Activated CD4-positive, alpha-beta T cell treated with anti-CD3 and anti-CD28 coated beads for 24 hours (primary cell): ENCODE measurements at regions not wholly inside any gene's neighbourhood (a gene's known extent, or its start where the extent isn't known, plus 50 kb on each side); places are given as distances from the start of the nearest gene placed in this dataset.

Experiments used
- DNase-seq, 2 donors: peaks; one replicate each; pipeline ENCODE4 v3.0.0-alpha.2; 2020; ENCODE audit warnings: low read depth in 2 of 2

DNA sequence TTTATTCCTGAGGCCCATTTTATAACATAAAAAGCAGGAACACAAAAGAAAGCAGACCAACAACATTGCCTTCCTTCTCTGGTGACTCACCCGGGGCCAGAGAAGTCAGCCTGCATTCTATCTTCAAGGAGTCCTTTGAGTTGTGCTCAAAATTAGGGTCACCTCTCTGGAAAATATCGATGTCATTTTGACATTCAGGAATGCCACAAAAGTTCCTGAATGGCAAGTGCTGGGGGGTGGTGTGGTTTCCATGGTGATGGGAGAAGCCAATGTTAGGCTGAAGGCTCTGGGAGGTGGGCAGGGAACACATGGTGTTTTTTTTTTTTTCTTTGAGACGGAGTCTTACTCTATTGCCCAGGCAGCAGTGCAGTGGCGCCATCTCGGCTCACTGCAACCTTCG, 159.6 kb downstream of the HAPSTR1 start:
- DNase-seq = no peak

DNA sequence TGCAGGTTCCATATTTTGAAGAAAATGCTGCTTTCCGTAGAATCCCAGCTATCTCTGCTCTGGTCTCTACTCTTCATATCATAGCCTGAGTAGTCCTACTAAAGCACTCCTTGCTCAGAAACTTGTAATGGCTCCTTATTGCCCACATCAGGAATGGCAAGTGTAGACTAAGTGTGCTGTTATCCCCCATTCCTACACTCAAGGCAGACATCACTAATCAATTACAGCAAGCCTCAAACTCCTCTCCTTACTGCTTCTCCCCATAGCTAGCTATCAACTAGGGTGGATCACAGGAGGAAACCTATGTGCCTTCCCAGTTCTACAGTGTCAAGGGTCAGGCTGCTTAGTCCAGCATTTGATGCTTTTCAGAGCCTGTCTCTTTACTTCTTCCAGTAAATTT, 163.4 kb downstream of the HAPSTR1 start:
- DNase-seq = no peak

DNA sequence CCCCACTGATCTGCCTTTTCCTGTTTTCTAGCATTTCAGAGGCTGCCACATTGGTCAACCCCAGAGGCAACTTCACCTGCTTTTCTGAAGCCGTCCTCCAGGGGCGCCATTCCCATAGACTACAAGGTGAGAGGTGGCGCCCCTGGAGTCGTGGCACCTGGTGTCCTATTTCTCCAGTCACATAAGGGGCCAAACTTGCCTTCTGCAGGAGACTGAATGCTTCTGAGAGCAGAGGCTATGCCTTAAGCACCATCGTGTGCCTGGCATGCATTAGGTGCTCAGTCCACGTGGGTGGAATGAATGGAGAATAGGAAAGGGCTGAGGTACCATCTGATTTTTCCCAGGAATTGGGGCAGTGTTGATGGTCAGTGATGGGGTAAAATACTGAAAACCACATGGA, 164.8 kb downstream of the HAPSTR1 start:
- peak in 1 of 2 donors; percentile 22 for DNase-seq

DNA sequence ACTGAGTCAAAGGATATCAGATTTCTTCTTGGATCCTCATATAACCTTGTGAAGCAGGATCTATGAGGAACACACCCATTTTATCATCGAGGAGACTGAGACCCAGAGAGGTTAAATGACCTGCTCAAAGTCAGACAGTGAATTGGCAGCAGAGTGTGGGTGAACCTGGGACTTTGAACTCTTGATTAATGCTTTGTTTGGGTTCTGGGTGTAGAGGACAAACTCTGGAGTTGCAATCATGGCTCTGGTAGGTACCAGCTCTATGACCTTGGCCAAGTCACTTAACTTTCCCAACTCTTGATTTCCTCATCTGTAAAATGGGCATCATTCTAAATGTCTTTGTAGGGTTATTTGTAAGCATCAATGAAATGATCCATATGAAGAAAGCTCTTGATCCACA, 166.4 kb downstream of the HAPSTR1 start:
- DNase-seq = no peak

DNA sequence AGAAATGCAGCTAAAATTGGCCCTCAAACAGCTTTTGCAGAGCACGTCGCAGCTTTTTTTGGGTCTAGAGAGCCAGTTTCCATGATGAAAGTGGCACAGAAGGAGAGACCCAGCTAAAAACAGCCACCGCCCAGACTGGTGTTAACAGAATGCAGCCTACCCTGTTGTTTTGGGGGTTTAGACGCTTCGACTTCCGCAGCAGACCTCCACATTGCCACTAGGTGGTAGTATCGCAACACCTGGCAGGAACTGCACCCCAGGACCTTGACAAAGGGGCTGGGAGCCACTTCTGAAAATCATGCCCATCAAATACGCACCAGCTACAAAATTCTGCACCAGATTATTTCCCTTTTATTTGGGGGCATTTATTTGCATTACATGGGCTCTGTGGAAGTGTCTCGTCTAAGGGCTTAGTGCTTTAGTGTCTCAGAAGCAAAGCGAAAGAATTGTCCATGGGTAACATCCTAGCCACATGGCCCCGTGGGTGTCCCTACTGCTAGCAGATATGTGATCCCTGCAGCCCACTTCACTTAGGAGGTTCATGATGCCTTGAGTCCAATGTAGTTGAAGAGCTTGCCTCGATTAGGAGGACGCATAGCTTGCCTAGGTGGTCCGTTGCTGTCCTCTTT, 167.1 kb downstream of the HAPSTR1 start:
- DNase-seq = peak in 1 of 2 donors; percentile 16

DNA sequence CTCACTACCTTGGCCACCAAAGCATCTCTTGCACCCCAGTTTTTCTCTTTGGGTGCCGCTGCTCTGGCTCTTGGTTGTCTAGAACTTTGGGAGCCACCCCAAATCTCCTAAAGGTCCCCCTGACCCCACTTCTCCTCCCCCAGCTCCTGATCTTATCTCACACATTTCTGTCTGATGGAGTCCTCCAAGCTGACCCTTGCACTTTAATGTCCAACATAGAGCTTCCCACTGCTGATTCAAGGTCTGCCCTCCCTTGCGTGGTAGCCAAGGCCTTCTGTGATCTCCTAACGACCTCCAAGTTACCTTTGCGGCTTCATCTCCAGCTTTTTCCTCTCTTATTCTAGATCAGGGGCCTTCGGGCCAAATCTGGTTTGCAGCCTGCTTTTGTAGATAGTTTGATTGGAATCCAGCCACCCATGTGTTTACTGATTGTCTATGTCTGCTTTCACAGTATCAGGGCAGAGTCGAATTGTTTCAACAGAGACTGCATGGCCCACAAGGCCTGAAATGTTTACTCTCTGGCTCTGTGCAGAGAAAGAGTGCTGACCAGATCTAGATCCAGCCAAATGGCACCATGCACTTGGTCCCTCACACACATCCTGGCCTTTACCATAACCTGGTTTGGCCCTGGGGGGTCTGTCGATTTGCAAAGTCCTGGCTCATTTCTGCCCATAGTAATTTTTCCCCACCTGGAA, 168.6 kb downstream of the HAPSTR1 start:
- DNase-seq = no peak

DNA sequence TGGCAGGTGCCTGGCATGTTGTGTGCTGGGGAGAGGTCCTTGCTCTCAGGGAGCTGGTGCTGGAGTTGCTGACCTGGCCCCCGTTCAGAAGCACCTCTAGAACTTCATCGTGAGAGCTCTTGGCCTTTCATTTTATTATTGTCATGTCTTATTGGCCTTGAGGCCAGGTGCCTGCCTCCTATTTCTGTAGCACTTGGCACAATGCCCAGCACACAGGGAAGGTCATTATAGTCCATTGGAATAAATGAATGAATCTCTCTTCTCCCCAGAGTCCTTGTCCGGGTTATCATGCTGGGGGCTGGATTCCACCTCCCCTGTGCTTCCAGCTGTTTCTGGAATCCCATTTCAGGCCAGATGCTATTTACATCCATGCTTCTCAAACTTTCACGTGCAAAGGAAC, 169.2 kb downstream of the HAPSTR1 start:
- DNase-seq = no peak

DNA sequence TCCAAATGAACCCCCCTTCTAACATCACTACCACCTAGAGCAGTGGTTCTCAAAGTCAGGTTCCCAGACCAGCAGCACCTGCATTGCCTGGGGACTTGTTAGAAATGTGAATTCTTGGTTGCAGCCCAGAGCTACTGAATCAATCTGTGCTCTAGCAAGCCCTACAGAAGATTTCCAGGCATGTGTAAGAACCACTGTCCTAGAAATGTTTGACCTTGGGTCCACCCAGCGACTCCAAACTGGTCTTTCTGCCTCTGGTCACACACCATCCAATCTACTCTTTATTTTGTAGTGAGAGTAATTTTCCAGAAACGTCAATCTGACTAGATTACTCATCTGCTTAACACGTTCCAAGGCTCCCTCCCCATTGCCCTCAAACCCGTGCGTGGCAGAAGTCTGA, 169.9 kb downstream of the HAPSTR1 start:
- DNase-seq = no peak

DNA sequence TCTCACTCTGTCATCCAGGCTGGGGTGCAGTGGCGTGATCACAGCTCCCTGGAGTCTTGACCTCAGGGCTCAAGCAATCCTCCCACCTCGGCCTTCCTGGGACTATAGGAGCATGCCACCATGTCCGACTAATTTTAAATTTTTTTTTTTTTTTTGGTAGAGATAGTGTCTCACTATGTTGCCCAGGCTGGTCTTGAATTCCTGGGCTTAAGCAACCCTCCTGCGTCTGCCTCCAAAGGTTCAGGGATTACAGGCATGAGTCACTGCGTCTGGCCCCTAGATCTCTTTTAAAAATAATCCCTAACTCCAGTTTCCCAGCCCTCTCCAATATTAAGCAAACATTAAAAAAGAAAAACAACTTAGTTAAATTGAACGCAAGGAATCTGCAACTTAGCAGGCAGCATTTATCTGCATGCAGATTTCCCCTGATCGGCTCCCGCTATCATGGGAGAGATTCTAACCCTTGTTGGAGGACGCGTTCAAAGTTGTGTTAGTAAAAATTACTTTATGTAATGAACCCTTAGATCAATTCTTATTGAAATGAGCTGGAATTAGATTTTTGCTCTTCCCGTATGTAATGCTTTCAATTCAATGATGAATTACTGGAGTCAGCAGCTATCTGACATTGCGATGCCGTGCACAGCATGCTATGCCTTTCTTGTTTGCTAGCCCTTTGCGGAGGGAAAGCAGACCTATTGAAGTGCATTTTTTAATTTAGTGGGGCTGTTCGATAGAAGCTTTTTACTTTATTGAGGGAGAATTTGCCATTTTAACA, 171.7 kb downstream of the HAPSTR1 start:
- no peak for DNase-seq

DNA sequence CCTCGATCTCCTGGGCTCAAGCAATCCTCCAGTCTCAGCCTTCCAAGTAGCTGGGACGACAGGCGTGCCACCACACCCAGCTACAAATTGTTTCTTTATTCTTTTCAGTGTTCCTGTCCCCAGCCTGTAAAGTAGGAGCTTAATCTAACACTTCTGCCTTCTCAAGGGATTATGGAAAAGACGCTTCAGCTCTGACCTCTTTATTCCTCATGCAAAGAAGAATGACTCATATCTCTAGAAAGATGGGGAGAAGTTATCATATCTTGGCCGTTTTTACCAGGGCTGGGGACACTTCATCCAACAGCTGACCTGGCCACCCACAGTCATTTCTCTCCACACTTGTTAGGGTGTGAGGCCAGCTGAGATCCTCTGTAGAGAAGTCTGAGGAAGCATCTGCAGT, 172.6 kb downstream of the HAPSTR1 start:
- no peak for DNase-seq

DNA sequence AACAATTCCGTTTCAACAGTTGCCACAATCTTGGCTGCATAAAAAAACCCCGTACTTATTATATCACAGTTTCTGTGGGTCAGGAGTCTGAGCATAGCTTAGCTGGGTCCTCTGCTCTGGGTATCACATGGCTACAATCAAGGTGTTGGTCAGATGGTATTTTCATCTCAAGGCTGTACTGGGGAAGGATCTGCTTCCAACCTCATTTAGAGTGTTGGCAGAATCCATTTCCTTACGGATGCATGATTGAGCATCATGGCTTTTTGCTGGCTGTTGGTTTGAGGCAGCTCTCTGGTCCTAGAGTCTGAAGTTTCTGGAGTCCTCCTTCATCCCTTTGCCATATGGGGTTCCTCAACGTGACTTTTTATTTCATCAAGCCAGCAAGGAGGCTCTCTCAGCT, 177.0 kb downstream of the HAPSTR1 start:
- no peak for DNase-seq

DNA sequence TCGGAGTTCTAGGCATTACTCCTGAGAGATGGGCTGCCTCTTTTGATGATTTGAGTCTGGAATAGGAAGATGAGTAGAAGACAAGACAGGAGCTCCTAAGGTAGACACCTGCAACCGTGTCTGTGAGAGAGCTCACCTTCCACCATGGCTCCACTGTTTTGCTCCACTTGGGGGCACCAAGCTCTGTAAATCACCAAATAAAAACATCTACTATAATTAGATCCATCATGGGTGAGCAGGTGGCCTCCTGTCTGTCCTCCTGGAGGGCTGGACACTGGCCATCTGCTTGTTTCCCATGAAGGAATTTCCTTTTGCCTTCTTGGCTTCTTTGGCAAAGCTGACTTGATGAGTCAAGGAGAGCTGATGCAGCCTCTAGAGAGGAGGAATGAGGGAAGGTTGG, 179.0 kb downstream of the HAPSTR1 start:
- no peak for DNase-seq

DNA sequence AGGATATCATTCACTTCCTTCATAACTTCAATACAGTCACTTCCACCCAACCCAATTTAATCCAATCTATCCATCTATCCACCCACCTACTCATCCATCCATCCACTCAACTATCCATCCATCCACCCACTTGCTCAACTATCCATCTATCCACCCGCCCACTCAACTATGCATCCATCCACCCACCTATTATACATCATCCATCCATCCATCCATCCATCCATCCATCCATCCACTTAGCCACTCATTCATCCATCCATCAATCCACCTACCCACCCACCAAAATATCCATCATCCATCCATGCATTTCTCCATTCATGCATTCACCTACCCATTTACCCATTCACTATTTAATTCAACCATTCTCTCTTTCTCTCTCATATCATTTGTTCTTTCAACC, 179.5 kb downstream of the HAPSTR1 start:
- no peak for DNase-seq

DNA sequence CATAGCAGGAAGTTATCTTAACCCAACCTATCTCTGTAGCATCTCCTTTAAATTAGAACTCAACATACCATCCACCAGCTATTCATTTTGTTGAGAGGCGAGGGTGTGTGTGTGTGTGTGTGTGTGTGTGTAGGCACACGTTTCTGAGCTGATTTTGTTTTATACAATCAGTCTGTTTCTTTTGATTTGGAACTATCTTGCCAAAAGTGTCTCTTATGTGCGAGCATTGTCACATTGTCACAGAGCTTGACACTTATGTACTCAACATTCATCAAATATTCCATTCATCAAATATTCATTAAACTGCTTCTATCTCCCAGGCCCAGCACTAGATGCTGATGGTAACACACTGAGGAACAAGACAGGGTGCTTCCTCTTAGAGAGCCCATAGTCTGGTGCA, 180.4 kb downstream of the HAPSTR1 start:
- no peak for DNase-seq

DNA sequence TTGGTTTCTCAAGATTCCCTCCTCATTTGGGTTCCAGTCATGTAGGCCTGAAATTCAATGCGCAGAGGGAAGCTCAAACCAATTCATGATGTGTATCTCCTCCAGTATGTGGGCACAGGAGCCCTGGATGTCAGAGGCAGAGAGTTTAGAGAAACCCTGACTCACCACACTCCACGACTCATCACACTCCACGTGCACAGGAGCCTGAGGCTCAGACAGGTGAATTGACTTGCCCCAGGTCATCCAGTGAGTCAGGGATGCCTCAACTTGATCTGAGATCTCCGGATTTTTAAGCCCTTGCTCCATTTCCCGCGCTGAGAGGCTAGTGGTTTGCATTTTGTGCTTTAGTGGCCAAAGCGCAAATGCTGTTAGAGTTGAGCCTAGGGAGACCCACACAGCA, 183.9 kb downstream of the HAPSTR1 start:
- DNase-seq = no peak

DNA sequence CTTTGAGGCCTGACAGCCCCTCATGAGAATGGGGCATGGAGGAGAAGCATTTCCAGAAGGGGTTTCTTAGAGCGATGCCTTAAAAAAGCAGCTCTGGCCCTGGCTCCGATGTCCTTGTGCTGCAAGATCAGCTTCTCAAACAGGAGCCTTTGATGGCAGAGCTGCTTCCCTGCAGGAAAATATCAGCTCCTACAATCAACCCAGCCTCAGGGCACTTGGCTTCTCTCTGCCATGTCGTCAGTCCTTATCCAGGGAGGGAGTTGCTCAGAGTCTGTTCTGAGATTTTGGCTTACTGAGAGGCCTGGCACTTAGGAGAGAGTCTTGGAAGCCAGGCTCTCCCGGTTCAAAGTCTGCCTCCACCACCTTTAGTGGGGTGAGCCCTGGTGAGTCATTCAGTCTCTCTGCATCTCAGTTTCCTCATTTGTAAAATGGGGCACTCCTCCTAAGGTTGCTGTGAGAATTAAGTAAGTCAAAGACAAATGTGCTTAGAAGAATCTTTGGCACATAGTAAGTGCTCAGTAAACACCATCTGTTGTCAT, 184.4 kb downstream of the HAPSTR1 start:
- DNase-seq = no peak

DNA sequence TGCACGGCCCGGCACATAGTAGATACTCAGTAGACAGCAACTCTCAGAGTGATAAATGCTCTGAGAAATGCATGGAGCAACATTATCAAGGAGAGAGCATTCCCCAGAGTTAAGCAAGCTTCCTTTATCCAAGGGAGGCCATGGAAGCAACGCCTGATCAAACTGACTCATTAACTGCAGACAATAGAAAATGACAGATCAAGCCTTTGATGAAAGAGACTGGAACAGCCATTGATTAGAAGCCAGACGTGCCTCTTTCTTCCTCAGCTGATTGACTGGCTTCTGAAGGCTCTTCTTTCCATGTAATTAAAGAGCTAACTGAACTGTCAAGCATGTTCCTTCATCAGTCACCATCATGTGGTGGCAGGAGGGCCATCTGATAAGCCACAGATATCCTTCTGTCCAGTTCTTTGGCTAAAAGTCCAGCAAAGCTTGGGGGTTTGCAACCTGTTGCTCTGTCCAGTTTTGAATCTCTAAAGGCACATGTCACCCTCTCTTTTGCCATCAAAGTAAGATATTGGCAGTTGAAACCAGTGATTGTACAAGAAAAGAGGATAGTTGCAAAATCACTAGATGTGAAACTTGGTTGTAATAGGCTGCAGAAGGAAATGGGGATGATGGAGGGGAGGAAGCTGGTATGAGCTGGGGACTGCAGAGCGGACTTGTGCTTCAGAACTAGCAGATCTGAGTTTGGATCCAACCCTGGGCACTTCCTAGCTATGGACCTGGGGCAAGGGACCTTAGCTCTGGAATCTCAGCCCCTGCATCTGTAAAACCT, 188.0 kb downstream of the HAPSTR1 start:
- DNase-seq = no peak

DNA sequence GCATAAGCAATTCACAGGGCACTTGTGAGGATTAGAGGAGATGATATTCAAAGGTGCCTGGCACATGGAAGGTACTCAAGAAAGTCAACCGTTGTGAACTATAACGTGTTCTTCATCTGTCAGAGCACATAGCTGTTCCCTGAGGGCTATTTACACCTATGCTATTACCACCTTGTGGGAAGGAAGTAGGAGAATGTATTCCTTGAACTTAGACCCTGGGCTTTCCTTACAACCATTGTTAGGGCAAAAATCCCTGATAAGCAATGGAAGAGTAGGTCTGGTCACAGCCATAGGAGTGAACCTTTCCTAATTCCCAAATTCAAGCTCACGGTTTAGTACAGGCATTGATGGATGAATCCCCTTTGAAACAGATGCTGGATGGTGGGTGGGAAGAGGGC, 188.6 kb downstream of the HAPSTR1 start:
- no peak for DNase-seq

DNA sequence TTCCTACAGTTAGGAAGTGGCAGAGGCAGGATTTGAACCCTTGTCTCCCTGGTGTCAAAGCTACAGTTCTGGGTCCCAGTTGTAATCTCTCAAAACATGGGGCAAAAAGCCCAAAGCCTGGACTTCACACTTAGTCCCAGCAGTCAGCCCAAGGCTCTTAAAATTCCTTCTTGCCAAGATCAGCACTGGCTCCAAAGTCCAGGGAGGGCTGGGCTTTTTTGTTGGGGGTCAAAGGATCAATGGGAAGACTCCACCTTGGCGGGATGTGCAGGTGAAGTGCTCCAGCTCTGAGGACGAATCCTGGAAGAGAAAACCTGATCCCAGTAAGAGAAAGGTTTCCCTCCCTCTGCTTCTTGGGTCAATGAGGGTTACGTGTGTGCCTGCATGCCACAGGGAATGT, 195.5 kb downstream of the HAPSTR1 start:
- no peak for DNase-seq

DNA sequence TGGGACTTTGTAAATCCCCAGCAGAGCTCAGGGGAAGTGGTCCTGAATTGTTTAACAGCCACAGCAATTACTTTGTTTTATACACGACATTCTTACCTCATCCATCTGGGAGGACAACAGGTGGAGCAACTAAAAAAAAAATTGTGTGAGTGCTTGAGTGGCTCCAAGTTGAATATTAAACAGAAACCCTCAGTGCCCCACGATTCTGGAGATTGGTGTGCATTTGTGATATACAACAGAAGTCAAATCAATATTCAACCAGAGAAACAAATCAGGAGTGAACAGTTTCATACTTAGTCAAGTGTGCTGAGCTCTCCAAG, 204.8 kb downstream of the HAPSTR1 start:
- DNase-seq = no peak

DNA sequence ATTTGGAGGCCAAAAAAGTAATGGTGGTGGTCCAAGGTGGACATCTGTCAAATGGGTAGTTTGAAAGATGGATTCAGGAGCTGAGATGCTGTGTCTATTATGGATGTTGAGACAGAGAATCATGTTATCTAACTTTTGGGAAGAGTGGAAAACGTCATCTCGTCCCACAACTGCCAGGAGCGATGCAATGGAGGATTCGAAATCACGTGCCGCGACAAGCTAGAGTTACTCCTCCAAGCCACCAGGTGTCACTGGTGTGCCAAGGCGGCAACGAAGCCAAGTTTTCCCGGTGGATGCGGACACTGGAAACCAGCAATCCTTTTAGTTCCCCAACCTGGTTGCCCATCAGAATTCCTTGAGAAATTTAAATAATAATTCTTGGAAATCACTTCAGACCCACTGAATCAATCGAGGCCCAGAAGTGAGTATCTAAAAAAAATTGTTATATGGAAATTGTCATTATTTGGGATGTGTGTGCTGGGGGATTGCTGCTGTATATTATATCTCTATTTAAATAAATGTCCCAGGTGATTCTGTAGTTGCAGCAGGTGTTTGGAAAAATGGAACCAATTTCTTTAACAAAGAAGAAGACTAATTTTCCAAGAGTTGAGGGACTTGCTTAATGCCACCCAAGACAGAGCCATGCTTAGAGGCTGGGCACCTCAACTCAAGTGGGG, 206.1 kb downstream of the HAPSTR1 start:
- DNase-seq = no peak

DNA sequence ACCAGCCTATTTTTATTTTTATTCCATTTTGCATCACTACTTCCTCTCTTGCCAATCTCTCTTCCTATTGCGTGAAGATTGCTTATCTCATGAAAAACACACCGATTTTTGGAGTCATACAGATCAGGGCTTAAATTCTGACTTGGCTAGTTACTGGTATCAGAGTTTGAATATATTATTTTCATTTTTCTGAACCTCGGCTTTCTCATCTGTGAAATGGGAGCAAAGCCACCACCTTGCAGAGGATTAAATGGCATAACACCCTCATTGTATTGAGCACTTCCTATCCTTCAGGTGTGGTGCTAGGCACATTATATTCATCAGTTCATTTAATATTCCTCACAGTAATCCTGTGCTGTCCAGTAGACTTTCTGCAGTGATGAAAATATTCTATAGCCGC, 208.8 kb downstream of the HAPSTR1 start:
- DNase-seq = no peak
